Right atrium auricular region (tissue), 2 donors: ENCODE measurements at regions not wholly inside any gene's neighbourhood (a gene's known extent, or its start where the extent isn't known, plus 50 kb on each side); places are given as distances from the start of the nearest gene placed in this dataset.

ENCODE experiments used
- DNase-seq: peaks from one replicate; pipeline ENCODE4 v3.0.0-alpha.2; 2019; ENCODE audit warnings: low spot score
- H3K27ac ChIP-seq, 2 donors: fragments of 200-600 bp; sonication (generic); 1 replicate in 1 of 2; 2 replicates in 1 of 2; pipeline ENCODE4 v1.5.1; 2016 to 2019
- H3K27me3 ChIP-seq, 2 donors: fragments of 200-600 bp; sonication (generic); one replicate each; pipeline versions ENCODE4 v1.5.1 to v1.6.0; 2017 to 2019
- H3K36me3 ChIP-seq: fragments of 200-600 bp; sonication (generic); one replicate; pipeline ENCODE4 v1.5.1; 2016
- H3K4me1 ChIP-seq, 2 donors: fragments of 200-600 bp; sonication (generic); one replicate each; pipeline versions ENCODE4 v1.5.1 to v1.6.0; 2017 to 2019
- H3K4me3 ChIP-seq, 2 donors: fragments of 200-600 bp; sonication (generic); 1 replicate in 1 of 2; 2 replicates in 1 of 2; pipeline ENCODE4 v1.5.1; 2017 to 2019; ENCODE audit warnings: mild to moderate bottlenecking in 1 of 2, moderate library complexity in 1 of 2
- H3K9me3 ChIP-seq, 2 donors: fragments of 200-600 bp; sonication (generic); one replicate each; pipeline ENCODE4 v1.5.1; 2019
- CTCF ChIP-seq, 2 donors: fragments of 200-600 bp; sonication (generic); IDR thresholded peaks; one replicate each; pipeline ENCODE4 v1.5.1; 2019; ENCODE audit warnings: antibody characterized with exemption in 2 of 2

GRCh38 chr18:37965572-37965970 is 400.0 kb upstream of the CELF4 start:
- Histone ChIP-seq H3K27ac (no peak overlapping the region), H3K9me3 (peaks cover 0 to 4% of the 10 kb centered on the region in 2 donors), H3K4me1 (no peaks in the 10 kb centered on the region), H3K27me3 (no peaks in the 10 kb centered on the region), H3K4me3 (no peak overlapping the region), H3K36me3 (no peaks in the 10 kb centered on the region)
- TF ChIP-seq CTCF (IDR thresholded peaks at IDR 0.05), result no peak
- DNase-seq, result no peak

GRCh38 chr18:37964885-37965571 is 399.4 kb upstream of the CELF4 start:
- DNase-seq, result no peak
- peaks cover 0 to 6% of the 10 kb centered on the region in 2 donors for H3K9me3 ChIP-seq

GRCh38 chr18:37963837-37964236 is 398.2 kb upstream of the CELF4 start:
- DNase-seq, result no peak
- H3K4me3 ChIP-seq, result no peak overlapping the region
- TF ChIP-seq CTCF (IDR thresholded peaks at IDR 0.05), result no peak

More at GRCh38 chr18:37964885-37965571, 399.4 kb upstream of the CELF4 start:
- no peak for TF ChIP-seq CTCF (IDR thresholded peaks at IDR 0.05)
- no peak overlapping the region for H3K27ac ChIP-seq
- no peaks in the 10 kb centered on the region for H3K4me1 ChIP-seq
- H3K4me3 ChIP-seq, result no peak overlapping the region
- H3K27me3 ChIP-seq, result no peaks in the 10 kb centered on the region
- no peaks in the 10 kb centered on the region for H3K36me3 ChIP-seq

GRCh38 chr18:37962316-37962966 is 396.8 kb upstream of the CELF4 start:
- no peak overlapping the region for H3K27ac ChIP-seq
- no peaks in the 10 kb centered on the region for H3K4me1 ChIP-seq
- H3K4me3 ChIP-seq, result no peak overlapping the region
- TF ChIP-seq CTCF (IDR thresholded peaks at IDR 0.05), result no peak
- no peak for DNase-seq
- H3K27me3 ChIP-seq, result no peaks in the 10 kb centered on the region
- no peaks in the 10 kb centered on the region for H3K36me3 ChIP-seq
- H3K9me3 ChIP-seq, result peaks cover 0 to 6% of the 10 kb centered on the region in 2 donors

More at GRCh38 chr18:37963837-37964236, 398.2 kb upstream of the CELF4 start:
- H3K27me3 ChIP-seq, result no peaks in the 10 kb centered on the region
- H3K9me3 ChIP-seq, result peaks cover 0 to 6% of the 10 kb centered on the region in 2 donors
- no peaks in the 10 kb centered on the region for H3K36me3 ChIP-seq
- no peaks in the 10 kb centered on the region for H3K4me1 ChIP-seq
- no peak overlapping the region for H3K27ac ChIP-seq

GRCh38 chr18:37958499-37958898 is 392.9 kb upstream of the CELF4 start:
- H3K27ac ChIP-seq, result no peak overlapping the region
- no peaks in the 10 kb centered on the region for H3K27me3 ChIP-seq
- no peaks in the 10 kb centered on the region for H3K4me1 ChIP-seq
- H3K36me3 ChIP-seq, result no peaks in the 10 kb centered on the region
- H3K4me3 ChIP-seq, result no peak overlapping the region
- no peak for DNase-seq
- peaks cover 0 to 9% of the 10 kb centered on the region in 2 donors for H3K9me3 ChIP-seq
- TF ChIP-seq CTCF (IDR thresholded peaks at IDR 0.05), result no peak
